Transverse colon (tissue), 4 donors: ENCODE measurements at regions not wholly inside any gene's neighbourhood (a gene's known extent, or its start where the extent isn't known, plus 50 kb on each side); places are given as distances from the start of the nearest gene placed in this dataset.

ENCODE experiments used
- EP300 ChIP-seq: sonication (generic); formaldehyde crosslinking; IDR thresholded peaks from one replicate; pipeline ENCODE4 v1.6.1; 2017; ENCODE audit warnings: antibody characterized with exemption, low read depth
- POLR2A ChIP-seq: fragments of 450-650 bp; IDR thresholded peaks from one replicate; pipeline ENCODE4 v1.6.1; 2016; ENCODE audit warnings: antibody characterized with exemption, mild to moderate bottlenecking, moderate library complexity
- POLR2AphosphoS5 ChIP-seq, 3 donors: sonication (generic); formaldehyde crosslinking; IDR thresholded peaks; one replicate each; pipeline ENCODE4 v1.6.1; 2016; ENCODE audit warnings: antibody characterized with exemption in 3 of 3
- TF ChIP-seq, protein P1 (sequence below), 5 experiments: fragments of 200-600 bp in 3 of 5; fragments of 450-650 bp in 2 of 5; sonication (generic) in 3 of 5; IDR thresholded peaks; 1 replicate in 2 of 5; 2 replicates in 3 of 5; pipeline ENCODE4 v1.5.1; 2016 to 2017; ENCODE audit warnings: antibody characterized with exemption in 5 of 5, inconsistent platforms in 3 of 5, mild to moderate bottlenecking in 2 of 5, moderate library complexity in 1 of 5

DNA sequence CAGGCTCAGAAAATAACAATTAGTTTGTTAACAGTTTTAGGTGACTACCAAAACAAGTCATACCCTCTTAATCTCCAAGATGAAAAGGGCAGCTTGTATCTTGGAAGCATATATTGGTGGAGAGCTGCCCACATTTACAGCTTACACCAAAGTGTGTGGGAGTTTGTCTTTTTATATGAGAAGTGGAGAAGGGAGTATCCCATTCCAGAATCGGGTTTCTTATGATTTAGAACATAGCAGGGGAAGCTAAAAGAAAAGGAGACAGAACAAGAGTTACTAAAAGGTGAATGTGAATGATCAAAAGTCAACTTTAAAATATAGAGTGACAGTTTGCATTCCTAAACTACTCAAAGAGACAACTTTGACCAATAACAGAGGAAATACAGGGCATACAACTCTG, 338.6 kb upstream of the VWC2 start:
- TF ChIP-seq POLR2AphosphoS5 (IDR thresholded peaks at IDR 0.05) = no peak
- no peak for TF ChIP-seq POLR2A
- TF ChIP-seq, protein P1, sequence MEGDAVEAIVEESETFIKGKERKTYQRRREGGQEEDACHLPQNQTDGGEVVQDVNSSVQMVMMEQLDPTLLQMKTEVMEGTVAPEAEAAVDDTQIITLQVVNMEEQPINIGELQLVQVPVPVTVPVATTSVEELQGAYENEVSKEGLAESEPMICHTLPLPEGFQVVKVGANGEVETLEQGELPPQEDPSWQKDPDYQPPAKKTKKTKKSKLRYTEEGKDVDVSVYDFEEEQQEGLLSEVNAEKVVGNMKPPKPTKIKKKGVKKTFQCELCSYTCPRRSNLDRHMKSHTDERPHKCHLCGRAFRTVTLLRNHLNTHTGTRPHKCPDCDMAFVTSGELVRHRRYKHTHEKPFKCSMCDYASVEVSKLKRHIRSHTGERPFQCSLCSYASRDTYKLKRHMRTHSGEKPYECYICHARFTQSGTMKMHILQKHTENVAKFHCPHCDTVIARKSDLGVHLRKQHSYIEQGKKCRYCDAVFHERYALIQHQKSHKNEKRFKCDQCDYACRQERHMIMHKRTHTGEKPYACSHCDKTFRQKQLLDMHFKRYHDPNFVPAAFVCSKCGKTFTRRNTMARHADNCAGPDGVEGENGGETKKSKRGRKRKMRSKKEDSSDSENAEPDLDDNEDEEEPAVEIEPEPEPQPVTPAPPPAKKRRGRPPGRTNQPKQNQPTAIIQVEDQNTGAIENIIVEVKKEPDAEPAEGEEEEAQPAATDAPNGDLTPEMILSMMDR (IDR thresholded peaks at IDR 0.05) = no peak
- TF ChIP-seq EP300 = no peak
